NT2/D1 (cell line): ENCODE measurements at regions not wholly inside any gene's neighbourhood (a gene's known extent, or its start where the extent isn't known, plus 50 kb on each side); places are given as distances from the start of the nearest gene placed in this dataset.

Source experiments
- YY1 ChIP-seq: IDR thresholded peaks from 2 replicates; pipeline ENCODE4 v1.6.1; 2011; ENCODE audit not compliant: insufficient read length, insufficient read depth
- ZNF274 ChIP-seq: IDR thresholded peaks from 2 replicates; pipeline ENCODE4 v1.6.1; 2011; ENCODE audit warnings: mild to moderate bottlenecking, low read depth, low read length

- TF ChIP-seq ZNF274 (no peak), YY1 (no peak)
Measured at GRCh38 chr22:49240016-49240380, 587.7 kb downstream of the BRD1 start.
